Activated CD4-positive, alpha-beta T cell treated with anti-CD3 and anti-CD28 coated beads, Interleukin-2, amount 50 U/mL, for 48 hours (primary cell): ENCODE measurements at regions not wholly inside any gene's neighbourhood (a gene's known extent, or its start where the extent isn't known, plus 50 kb on each side); places are given as distances from the start of the nearest gene placed in this dataset.

ENCODE experiments used
- DNase-seq, 2 experiments: peaks; one replicate each; pipeline ENCODE4 v3.0.0-alpha.2; 2020

DNA sequence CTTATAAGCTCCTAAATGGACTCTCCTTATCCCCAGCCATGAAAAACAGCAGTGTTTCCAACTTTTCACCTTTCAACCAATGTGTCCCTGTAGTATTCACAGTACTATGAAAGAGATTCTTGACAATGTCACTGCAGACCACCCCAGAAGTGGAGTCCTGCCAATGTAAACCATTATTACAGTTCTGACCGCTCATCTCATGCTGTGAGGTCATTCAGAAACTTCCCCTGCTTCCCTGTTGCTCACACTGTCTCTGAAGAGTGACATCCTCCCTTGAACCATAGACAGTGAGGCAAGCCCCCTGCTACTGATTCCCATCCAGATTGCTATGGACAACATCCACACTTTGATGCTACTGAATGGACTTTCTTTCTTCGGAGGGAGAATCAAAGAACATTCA lies 1523.7 kb upstream of the ACVR2A start:
- no peak for DNase-seq

DNA sequence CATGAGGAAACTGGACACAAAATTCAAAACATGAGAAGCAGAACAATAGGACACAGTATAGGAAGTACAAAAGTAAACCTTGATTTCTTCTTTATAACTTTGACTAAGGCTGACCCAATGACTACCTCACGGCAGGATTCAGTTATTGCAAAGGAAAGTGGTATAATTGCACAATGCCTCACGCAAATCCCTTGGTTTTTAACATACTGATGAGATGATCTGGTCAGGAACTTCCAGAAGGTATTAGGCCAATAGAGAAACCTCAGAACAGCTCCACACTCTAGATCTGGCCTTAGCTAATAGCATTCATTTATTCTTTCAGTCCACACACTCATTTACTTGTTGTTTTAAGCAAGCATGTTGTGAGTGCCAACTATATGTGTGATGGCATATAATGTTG lies 1526.9 kb upstream of the ACVR2A start:
- DNase-seq: no peak

DNA sequence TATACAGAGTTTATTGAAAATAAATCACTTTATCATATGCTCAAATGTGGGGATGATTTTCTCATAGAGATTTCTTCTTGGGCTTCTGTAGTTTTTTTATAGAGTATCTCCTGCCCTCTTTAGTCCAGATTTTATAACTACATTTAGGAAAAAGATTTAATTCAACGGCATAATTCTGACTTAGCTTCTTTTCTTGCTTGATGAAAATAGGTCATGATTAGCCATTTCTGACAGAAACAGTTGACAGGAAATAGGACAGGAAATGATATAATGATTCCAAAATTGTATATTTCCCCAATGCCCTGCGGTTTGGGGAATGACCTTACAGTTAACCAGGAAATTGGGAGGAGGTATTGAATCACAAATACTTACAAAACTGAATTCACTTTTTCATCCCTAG lies 1531.9 kb upstream of the ACVR2A start:
- DNase-seq: no peak

DNA sequence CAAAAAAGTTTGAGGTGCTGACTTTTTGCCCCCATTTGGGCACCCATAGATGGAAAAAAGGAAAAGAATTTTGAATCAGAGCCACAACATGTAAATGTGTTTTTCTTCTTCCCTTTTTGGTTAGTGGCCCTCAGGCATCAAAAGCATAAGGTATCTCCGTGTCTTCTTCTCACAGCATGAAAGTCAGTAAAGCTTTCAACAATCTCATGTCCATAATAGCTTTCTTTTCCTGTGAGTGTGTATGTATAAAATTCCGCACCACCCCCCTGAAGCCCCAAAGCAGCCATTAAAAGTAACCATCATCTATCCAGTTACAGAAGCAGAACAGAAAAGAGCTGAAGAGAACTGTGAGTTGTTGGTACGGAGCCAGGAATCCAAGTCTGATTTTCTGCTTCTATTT lies 1539.7 kb upstream of the ACVR2A start:
- DNase-seq: no peak

DNA sequence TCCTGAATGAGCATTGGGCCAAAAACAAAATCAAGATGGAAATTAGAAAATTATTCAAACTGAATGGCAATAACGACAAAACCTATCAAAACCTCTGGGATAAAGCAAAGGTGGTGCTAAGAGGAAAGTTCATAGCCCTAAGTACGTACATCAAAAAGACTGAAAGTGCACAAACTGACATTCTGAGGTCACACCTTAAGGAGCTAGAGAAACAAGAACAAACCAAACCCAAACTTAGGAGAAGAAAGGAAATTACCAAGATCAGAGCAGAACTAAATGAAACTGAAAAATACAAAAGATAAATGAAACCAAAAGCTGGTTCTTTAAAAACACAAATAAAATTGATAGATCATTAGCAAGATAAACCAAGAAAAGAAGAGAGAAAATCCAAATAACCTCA lies 1543.5 kb upstream of the ACVR2A start:
- DNase-seq: no peak

DNA sequence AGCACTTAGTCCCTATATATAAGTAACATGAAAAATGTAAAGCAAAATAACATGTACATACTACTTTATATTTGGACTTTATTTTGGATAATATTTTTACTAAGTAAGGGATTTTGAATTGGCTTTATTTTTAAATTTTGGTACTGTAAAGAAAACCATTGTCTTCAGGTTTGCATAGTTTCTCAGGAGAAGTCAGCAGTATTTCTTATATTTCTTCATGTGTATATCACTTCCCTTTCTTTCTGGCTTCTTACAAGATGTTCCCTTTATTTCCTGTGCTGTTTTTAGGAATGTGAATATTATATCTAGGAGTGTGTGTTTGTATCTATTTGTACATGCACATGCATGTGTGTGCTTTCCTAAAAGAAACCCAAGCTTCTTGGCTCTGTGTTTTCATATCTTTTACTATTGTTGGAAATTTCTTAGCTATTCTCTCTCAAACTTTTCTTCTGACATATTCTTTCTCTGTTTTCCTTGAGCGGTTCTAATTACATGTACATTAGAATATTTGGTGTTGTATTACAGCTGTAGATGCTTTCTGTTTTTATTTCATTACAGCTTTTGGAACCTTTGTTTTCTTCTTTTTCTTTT lies 1549.7 kb upstream of the ACVR2A start:
- no peak for DNase-seq

DNA sequence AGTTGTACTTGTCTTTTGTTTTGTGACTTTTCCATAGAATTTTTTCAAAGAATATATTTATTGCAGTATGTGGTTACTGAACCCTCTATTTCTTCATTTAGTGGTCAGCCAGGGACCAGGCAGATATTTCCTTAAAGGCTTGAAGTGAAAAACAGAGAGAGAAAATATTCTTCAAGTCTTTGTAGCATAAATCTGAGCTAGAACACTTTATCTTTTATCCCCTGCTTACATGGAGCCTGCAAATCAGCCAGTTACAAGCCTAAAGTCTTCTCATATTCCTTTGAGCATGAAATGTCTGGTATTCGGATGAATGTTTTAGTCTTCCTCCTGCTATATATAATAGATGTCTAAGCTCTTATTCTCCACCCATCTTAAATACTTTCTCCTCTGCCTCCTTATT lies 1557.5 kb upstream of the ACVR2A start:
- DNase-seq: no peak

DNA sequence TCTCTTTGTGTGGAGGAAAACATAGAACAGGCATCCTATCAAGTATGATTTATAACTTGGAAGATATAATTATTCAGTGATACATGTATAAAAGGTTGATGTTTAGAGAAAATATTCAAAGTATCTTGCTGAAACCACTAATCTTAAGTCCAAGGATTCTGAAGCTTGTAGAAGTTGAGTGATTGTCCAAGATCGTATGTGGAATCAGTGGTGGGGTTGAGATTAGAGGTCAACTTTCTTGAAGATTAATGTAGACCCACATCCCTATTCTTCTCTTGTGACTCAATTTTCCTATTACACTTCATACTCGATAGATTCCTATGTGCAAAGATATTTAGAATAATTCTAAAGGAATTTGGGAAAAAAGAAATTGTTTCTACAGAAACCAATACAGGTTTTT lies 1565.9 kb upstream of the ACVR2A start:
- no peak for DNase-seq

DNA sequence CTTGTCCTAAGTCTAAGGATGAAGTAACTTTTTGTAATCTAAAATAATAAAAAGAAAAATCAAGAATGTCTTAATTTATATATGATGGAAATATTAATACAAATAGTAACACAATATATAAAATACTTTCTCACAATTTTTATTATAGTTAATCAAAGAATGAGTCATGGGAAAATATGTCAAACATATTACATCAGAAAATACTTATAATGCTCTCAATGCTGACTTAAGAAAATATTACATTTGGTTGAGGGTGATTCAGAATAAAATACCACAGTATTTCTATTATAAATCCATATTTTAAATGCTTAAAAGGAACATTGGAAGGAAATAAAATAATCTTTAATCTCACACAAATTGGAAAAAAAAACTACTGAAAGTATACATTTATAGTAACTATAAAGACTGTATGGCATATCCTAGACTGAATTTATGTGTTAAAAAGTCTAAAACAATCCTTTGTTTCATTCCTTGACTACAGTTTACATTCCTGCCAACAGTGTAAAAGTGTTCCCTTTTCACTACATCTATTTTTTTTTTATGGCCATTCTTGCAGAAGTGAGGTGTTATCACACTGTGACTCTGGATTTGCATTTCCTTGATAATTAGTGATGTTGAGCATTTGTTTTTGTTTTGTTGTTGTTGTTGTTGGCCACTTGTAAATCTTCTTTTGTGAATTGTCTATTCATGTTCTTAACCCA lies 1573.5 kb upstream of the ACVR2A start:
- no peak for DNase-seq

DNA sequence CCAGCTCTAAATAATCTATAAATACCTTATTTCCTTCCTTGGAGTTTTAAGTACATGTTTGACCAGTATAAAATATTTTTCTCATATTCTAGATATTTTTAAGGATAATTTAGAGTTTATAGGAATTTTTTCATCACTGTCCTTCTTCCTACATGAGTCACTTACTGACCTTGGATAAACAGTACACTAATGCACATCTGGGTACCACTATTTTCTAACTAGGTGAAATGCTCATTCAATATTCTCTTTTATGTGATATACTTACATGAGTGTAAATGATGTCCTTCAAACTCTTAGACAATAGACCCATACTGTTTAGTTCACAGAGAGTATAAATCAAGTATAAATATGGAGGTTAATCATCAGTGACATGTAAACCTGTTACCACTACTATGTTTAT lies 1574.2 kb upstream of the ACVR2A start:
- DNase-seq: no peak

DNA sequence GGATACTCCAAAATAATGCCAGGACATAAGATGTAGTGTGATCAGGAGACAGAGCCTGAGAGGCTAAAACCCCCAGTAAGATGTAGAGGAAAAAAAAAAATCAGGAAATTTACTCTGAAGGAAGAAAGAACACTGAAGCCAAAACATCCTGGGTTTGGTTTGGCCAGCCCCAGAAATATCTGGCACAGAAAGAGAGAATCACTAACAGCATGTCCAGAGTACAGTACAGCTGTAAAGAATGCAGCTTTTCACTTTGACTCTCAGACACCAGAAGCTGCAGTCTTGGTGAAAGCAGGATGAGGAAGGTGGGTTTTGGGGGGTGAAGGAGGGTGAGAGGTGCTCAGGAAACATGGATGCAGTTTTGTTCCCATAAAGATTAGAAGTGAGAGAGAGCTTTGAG lies 1577.7 kb upstream of the ACVR2A start:
- DNase-seq: no peak

DNA sequence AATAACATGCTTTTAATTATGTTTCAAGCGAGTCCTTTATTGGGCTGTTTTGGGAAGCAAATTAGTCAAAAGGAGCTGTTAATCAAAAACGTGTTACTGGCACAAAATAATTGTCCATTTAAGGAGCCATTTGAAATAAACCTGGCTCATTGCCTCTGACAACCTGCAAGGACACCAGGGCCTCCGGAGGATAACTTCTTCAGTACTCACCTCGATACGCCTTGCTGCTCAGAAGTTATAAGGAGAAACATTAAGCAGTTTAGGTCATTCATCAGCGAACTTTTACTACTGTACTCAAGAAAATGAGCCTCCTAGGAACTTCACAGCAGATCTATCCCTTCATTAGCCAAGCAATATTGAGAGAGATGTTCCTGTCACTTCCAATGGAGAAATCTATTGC lies 1579.2 kb upstream of the ACVR2A start:
- no peak for DNase-seq

DNA sequence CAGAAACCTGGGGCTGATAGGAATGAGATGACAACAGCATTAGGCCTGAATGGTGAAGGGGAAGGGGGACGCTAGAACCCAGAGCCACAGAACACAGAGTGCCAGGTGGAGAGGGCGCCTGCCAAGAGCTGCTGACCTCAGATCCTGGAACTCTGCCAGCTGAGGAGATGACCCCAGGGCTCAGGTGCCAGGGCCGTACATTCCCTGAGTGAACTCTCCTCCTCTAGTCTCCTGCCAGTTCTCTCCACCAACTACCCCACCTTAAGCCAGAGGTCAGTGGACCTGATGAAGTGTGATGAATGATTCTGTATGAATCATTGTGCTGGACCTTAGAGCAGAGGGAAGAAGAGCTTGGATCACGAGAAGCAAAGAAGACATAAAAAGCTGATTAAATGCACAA lies 1582.2 kb upstream of the ACVR2A start:
- no peak for DNase-seq

DNA sequence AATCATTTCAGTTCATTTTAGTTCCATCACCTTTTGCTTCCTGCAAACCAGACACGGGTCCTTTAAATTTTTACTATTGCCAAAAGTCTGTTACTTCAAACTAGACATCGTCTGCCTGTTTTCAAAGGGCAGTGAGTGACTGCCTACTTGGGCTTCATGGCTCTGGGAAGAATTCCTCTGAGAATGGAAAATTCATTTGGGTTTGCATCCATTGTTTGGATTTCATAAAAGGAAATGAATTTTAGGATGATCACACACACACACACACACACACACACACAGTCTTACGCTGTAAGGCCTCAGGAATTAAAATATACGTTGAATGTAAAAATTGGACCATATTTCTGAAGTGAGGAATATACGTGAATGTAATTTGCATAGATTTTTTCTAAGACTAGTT lies 1584.3 kb upstream of the ACVR2A start:
- no peak for DNase-seq

DNA sequence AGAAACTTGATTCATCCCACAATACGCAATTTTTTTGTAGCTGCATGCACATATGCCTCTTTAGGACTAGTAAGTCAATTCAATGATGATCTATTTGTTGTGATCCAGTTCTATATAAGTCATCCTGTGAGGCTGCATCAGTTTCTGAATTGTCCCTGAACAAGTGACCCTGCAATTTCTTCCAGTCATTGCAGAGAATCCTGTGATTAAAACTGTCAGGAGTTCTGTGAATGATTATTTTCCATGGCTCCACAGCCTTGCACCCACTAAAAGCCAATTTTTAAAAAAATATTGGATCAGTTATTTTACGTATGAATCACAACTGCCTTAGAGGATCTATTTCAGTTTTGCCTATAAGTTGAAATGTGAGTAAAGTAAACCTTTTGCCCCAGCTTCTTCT lies 1585.0 kb upstream of the ACVR2A start:
- no peak for DNase-seq

DNA sequence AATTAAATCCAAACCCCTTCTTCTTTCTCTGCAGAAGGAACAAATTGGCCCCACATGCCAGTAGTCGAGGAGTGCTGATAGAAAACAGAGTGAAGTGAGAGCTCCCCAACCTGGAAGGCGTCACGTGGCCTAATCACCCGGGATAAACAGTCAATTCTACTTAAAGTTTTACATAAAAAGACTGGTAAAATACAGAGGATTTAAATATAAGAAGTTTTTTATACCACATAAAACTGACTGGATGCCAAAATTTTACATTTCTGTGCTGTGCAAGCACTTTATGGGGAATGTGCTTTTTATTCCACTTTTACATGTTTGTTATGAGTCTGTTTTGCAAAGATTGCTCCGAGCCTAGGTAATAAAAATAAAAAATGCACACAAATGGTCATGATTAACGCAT lies 1586.8 kb upstream of the ACVR2A start:
- DNase-seq: no peak

DNA sequence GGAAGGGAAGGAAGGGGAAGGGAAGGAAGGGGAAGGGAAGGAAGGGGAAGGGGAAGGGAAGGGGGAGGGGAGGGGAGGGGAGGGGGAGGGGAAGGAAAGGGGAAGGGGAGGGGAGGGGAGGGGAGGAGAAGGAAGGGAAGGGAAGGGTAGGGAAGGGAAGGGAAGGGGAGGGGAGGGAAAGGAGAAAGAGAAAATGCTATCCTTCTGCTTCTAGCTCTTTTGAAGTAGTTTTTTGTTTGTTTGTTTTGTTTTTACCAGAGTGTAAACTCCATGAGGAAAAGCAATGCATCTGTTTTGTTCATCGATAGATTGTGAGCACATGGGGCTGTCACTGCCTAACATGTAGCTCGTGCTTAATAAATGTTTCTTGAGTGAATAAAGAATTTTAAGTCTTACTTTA lies 1592.7 kb upstream of the ACVR2A start:
- no peak for DNase-seq

DNA sequence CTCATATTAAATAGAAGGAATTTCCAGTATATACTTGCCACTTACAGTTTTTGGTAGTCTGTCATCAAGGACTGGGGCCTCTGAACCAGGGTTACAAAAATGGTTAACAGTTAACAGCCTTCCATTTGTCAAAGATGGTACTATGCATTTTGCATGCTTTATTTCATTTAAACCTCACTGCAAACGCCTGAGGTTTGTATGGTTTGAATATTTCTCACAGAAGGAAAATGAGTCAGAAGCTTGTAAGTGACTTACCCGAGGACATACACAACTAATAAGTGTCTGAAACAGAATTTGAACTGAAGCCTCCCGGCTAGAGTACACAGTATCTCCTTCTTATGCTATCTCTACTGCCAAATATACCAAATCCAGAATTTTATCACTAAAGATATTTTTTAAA lies 1593.5 kb upstream of the ACVR2A start:
- no peak for DNase-seq

DNA sequence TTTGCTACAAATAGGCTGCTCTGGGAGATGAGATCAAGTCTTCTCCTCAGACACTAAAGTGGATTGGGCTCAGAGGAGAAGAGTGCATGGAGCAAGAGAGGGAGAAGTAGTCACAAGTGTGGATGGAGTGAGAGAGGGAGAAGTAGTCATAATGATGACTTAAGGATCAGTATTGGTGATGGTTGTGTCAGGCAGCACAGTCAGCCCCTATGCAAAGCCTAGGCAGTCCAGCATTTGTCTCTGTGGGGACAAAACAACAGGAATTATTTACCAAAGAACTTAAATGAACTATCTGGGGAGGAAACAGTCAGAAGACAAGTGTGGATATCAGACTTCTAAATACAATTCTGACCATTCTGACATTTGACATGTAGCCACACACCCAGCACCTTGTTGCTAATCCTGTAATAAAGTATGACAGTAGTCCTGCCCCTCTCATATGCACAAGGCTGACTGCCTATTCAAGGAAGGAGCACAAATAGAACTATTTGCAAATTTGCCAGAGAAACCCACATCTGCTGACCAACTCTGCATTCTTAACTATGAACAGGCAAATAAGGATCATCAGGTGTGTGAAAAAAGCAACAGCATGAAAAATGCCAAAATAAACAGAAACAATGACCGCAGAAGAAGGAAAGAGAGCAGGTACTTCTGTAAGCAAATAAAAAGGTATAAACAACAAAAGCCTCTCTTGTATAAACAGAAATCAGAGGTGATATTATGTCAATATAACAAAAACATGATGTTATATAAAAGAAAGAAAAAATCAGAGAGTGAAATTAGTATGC lies 1597.9 kb upstream of the ACVR2A start:
- no peak for DNase-seq

DNA sequence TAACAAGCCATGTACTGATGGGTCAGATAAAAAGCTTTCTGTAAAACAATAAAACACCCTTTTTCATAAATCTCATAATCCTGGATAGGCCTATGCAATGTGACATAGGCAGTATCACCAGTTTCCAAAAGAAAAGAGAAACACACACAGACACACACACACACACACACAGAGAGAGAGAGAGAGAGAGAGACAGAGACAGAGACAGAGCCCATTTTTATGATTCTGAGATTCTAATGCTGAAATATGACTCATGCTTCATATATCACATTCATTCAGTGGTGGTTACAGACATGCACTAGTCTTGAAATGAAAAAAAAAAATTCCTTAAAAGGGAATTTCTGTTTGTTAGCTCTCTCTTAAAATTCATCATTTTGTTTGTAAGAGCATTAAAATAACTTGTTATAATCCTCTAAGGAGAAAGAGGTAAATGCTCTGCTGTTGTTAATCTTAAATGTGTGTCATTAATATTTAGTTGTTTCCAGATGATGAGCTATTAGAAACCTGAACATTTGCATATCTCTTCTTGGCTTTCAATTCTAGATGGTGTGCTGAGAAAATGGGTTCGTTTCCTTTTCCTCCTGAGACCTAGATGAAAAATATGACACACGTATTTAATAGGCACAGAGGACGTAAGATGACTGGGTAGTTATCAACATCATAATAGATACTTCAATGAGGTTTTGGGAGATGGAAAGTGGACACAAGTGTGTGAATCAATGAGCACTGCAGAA lies 1598.7 kb upstream of the ACVR2A start:
- DNase-seq: no peak

DNA sequence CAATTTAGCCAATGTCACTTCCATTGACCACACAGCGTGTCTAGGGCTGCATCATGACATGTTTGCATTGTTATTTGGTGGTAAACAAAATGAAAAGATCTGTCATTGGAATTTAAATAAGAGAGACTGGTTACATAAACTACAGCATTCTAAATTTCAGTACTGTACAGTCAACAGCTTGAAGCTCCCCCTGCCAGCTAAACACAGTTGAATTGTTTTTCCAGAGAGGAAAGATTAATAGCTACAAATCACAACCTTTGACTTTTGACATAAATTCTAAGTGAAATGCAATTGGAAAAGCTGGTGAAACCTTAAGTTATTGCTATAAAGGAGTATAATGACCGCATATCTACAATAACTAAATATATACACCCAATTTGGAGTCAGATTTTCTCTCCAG lies 1600.0 kb upstream of the ACVR2A start:
- DNase-seq: no peak

DNA sequence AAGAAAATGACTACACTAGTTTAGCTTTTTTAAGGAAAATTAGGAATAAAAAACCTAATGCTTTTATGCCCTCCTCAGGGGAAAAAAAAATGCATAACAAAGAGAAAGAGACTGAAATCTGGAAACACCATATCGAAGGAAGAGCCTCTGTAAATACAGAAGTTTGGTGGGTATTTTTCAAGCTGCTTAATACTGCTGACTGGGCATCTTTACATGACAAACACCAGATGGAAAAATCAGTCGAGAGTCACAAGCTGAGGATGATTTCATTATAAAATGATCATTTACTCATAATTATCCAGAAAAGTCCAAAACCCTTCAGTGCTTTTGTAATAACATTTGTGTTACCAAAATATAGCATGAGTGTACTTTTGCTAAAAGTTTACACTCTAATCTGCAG lies 1600.7 kb upstream of the ACVR2A start:
- DNase-seq: no peak

DNA sequence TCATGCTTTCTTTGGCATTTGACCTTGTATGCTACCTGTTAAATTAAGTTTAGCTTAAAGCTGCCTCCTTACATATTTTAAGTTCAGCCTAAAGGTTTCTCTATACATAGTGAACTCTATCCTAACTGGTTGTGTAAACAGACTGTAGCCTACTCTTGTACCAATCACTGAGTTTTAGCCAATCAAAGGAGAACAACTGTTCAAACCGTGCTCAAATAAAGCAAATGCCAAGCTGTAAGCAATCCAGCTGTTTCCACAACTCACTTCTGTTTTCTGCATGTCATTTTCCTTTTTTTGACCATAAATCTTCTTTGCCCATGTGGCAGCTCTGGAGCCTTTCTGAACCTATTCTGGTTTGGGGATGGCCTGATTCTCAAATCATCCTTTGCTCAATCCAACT lies 1603.8 kb upstream of the ACVR2A start:
- no peak for DNase-seq

DNA sequence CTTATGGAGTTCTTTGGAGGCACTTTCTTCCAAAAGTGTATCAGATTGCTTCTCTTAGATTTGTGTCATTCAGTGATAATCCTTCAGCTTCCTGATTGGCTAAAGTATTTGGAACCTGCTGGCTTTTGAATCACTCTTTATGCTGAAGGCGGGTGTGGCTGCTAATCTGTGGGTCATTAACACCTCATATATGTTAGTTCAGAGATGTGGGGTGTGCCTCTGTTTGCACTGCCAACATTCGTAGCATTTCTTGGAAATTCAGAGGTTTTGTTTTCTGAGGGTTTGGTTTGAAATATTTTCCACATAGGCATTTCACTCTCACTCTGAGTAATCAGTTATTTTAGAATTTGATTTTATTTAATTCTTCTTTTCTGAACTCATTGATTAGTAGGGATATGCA lies 1604.4 kb upstream of the ACVR2A start:
- DNase-seq: no peak
